H1 (cell line): ENCODE measurements at regions not wholly inside any gene's neighbourhood (a gene's known extent, or its start where the extent isn't known, plus 50 kb on each side); places are given as distances from the start of the nearest gene placed in this dataset.

Experiments
- CTCF ChIA-PET: fragments of 300-600 bp; sonication (Branson Sonifier 250); formaldehyde crosslinking; loops from one replicate; lab custom pipeline; 2021; ENCODE audit not compliant: partially characterized antibody; lab: Charles Lee
- POLR2A ChIA-PET: fragments of 300-600 bp; sonication (Branson Sonifier 250); formaldehyde crosslinking; loops from one replicate; lab custom pipeline; 2021; ENCODE audit warnings: inconsistent platforms; ENCODE audit not compliant: partially characterized antibody; lab: Charles Lee
- DNase-seq, 2 experiments: peaks; one replicate each; pipeline versions ENCODE4 v3.0.0 to v3.0.0-alpha.2; 2010 to 2022; ENCODE audit warnings: low spot score in 2 of 2, low read depth in 1 of 2, mixed read lengths in 1 of 2
- FAIRE-seq: peaks from 2 replicates; lab custom pipeline; 2011; peaks lifted over from hg19 to GRCh38; lab: Jason Lieb, UNC
- H2AFZ ChIP-seq: 2 replicates; pipeline ENCODE4 v1.8.1; 2012; ENCODE audit warnings: low read length, inconsistent platforms
- H2AK5ac ChIP-seq: 2 replicates; pipeline ENCODE4 v1.6.1; 2013; ENCODE audit warnings: low read depth, low read length
- H2BK120ac ChIP-seq: replicated peaks from 2 replicates; pipeline ENCODE3; 2013; ENCODE audit warnings: low read depth, low read length, inconsistent platforms
- H2BK12ac ChIP-seq: 2 replicates; pipeline ENCODE4 v1.6.1; 2013; ENCODE audit warnings: low read depth, low read length
- H2BK15ac ChIP-seq: 2 replicates; pipeline ENCODE4 v1.6.1; 2013; ENCODE audit warnings: low read length
- H2BK20ac ChIP-seq: 2 replicates; pipeline ENCODE4 v1.6.1; 2013; ENCODE audit warnings: low read length
- H2BK5ac ChIP-seq: 2 replicates; pipeline ENCODE4 v1.6.1; 2013; ENCODE audit warnings: low read depth, low read length
- H3K14ac ChIP-seq: 2 replicates; pipeline ENCODE4 v1.6.1; 2013; ENCODE audit warnings: inconsistent platforms; ENCODE audit not compliant: insufficient read length
- H3K18ac ChIP-seq: 2 replicates; pipeline ENCODE4 v1.6.1; 2013; ENCODE audit warnings: low read length; ENCODE audit errors: extremely low read depth
- H3K23ac ChIP-seq: 2 replicates; pipeline ENCODE4 v1.6.1; 2013; ENCODE audit warnings: inconsistent platforms; ENCODE audit not compliant: insufficient read length
- H3K23me2 ChIP-seq: 2 replicates; pipeline ENCODE4 v1.6.1; 2013; ENCODE audit warnings: low read depth, low read length
- H3K27ac ChIP-seq: 2 replicates; pipeline ENCODE4 v1.6.1; 2011; ENCODE audit warnings: low read depth, low read length, inconsistent platforms
- H3K27me3 ChIP-seq, 4 experiments: replicated peaks in 1 of 4; 1 replicate in 1 of 4; 2 replicates in 3 of 4; pipeline versions ENCODE4 v1.6.1 to v1.8.1; 2011 to 2013; ENCODE audit warnings: low read length in 3 of 4, mild to moderate bottlenecking in 3 of 4, inconsistent platforms in 2 of 4, mixed read lengths in 2 of 4, moderate library complexity in 1 of 4; ENCODE audit not compliant: control insufficient read depth in 3 of 4, insufficient read depth in 3 of 4; ENCODE audit errors: extremely low read depth in 1 of 4
- H3K36me3 ChIP-seq, 4 experiments: 2 replicates each; pipeline versions ENCODE4 v1.6.1 to v1.8.1; 2011 to 2013; ENCODE audit warnings: mild to moderate bottlenecking in 4 of 4, low read length in 3 of 4, moderate library complexity in 2 of 4, control low read depth in 1 of 4, inconsistent platforms in 1 of 4; ENCODE audit not compliant: insufficient read depth in 4 of 4, control insufficient read depth in 2 of 4
- H3K4ac ChIP-seq: replicated peaks from 2 replicates; pipeline ENCODE3; 2013; ENCODE audit warnings: low read length, low read depth, mixed read lengths, inconsistent platforms; ENCODE audit not compliant: insufficient read length
- H3K4me1 ChIP-seq, 4 experiments: replicated peaks in 1 of 4; 1 replicate in 1 of 4; 2 replicates in 3 of 4; pipeline versions ENCODE4 v1.6.1 to v1.8.1; 2011 to 2013; ENCODE audit warnings: low read length in 3 of 4, inconsistent platforms in 2 of 4, mixed read lengths in 1 of 4; ENCODE audit not compliant: insufficient read depth in 4 of 4, control insufficient read depth in 3 of 4
- H3K4me2 ChIP-seq, 2 experiments: 2 replicates each; pipeline versions ENCODE4 v1.6.1 to v1.8.1; 2011 to 2013; ENCODE audit warnings: low read depth in 2 of 2, low read length in 2 of 2, control low read depth in 1 of 2, inconsistent platforms in 1 of 2, mild to moderate bottlenecking in 1 of 2; ENCODE audit not compliant: insufficient read depth in 1 of 2
- H3K4me3 ChIP-seq, 4 experiments: fragments of 200-600, 300-600 bp in 1 of 4; sonication (generic), shearing (Covaris generic), sonication (Bioruptor Twin) in 1 of 4; 2 replicates each; pipeline versions ENCODE4 v1.5.1 to v1.8.1; 2011 to 2016; ENCODE audit warnings: low read length in 4 of 4, low read depth in 3 of 4, control low read depth in 2 of 4, inconsistent platforms in 2 of 4, mild to moderate bottlenecking in 2 of 4, mixed read lengths in 1 of 4, moderate library complexity in 1 of 4; ENCODE audit not compliant: insufficient read depth in 2 of 4; ENCODE audit errors: extremely low read depth in 1 of 4
- H3K56ac ChIP-seq: replicated peaks from 2 replicates; pipeline ENCODE3; 2013; ENCODE audit warnings: low read depth, mild to moderate bottlenecking, mixed read lengths, low read length, inconsistent platforms; ENCODE audit not compliant: insufficient read length
- H3K79me1 ChIP-seq: 2 replicates; pipeline ENCODE4 v1.6.1; 2013; ENCODE audit warnings: low read depth, low read length, control low read depth
- H3K79me2 ChIP-seq, 2 experiments: 2 replicates each; pipeline versions ENCODE4 v1.6.1 to v1.8.1; 2012 to 2013; ENCODE audit warnings: low read length in 2 of 2, mild to moderate bottlenecking in 2 of 2, inconsistent platforms in 1 of 2; ENCODE audit not compliant: insufficient read depth in 2 of 2, control insufficient read depth in 1 of 2
- H3K9ac ChIP-seq, 4 experiments: replicated peaks in 1 of 4; 1 replicate in 1 of 4; 2 replicates in 3 of 4; pipeline versions ENCODE4 v1.6.1 to v1.8.1; 2011 to 2013; ENCODE audit warnings: low read depth in 3 of 4, low read length in 3 of 4, control low read depth in 2 of 4, mild to moderate bottlenecking in 2 of 4, moderate library complexity in 2 of 4, inconsistent platforms in 1 of 4; ENCODE audit errors: extremely low read depth in 1 of 4
- H3K9me3 ChIP-seq, 2 experiments: 2 replicates each; pipeline versions ENCODE4 v1.6.1 to v1.8.1; 2012 to 2013; ENCODE audit warnings: mild to moderate bottlenecking in 2 of 2, moderate library complexity in 2 of 2, control low read depth in 1 of 2, inconsistent platforms in 1 of 2, low read depth in 1 of 2, low read length in 1 of 2, mixed read lengths in 1 of 2; ENCODE audit not compliant: insufficient read depth in 2 of 2
- H4K20me1 ChIP-seq, 2 experiments: replicated peaks in 1 of 2; 2 replicates each; pipeline versions ENCODE3 to v1.8.1; 2011 to 2013; ENCODE audit warnings: inconsistent platforms in 2 of 2, low read length in 2 of 2, mild to moderate bottlenecking in 1 of 2; ENCODE audit not compliant: insufficient read depth in 2 of 2, control insufficient read depth in 1 of 2
- H4K5ac ChIP-seq: 2 replicates; pipeline ENCODE4 v1.6.1; 2013; ENCODE audit warnings: low read length, low read depth, mixed read lengths, inconsistent platforms; ENCODE audit not compliant: insufficient read length
- H4K8ac ChIP-seq: 2 replicates; pipeline ENCODE4 v1.8.0; 2013; ENCODE audit warnings: mild to moderate bottlenecking, moderate library complexity, low read length, inconsistent platforms; ENCODE audit not compliant: insufficient read depth; ENCODE audit errors: extremely low read depth
- H4K91ac ChIP-seq: replicated peaks from 2 replicates; pipeline ENCODE3; 2013; ENCODE audit warnings: low read length, mixed read lengths, inconsistent platforms; ENCODE audit not compliant: insufficient read length
- WGBS, 2 experiments: shearing (Covaris generic) in 1 of 2; methylation state at CpG; one replicate each; pipeline versions ENCODE4 v1.1.6 to v1.1.7; 2013 to 2015; ENCODE audit warnings: low lambda C conversion rate in 2 of 2, mixed read lengths in 2 of 2, inconsistent platforms in 1 of 2, low coverage in 1 of 2, missing lambda C conversion rate in 1 of 2; ENCODE audit not compliant: insufficient replicate concordance in 2 of 2, insufficient coverage in 1 of 2, insufficient read length in 1 of 2; ENCODE audit errors: extremely low coverage in 1 of 2, missing lambda C conversion rate in 1 of 2; 5-methylcytosine and 5-hydroxymethylcytosine counted together
- TF ChIP-seq, protein P1 (sequence below): IDR thresholded peaks from 2 replicates; pipeline ENCODE4 v1.6.1; 2011; ENCODE audit warnings: low read depth, mild to moderate bottlenecking, low read length; ENCODE audit not compliant: insufficient read depth

DNA sequence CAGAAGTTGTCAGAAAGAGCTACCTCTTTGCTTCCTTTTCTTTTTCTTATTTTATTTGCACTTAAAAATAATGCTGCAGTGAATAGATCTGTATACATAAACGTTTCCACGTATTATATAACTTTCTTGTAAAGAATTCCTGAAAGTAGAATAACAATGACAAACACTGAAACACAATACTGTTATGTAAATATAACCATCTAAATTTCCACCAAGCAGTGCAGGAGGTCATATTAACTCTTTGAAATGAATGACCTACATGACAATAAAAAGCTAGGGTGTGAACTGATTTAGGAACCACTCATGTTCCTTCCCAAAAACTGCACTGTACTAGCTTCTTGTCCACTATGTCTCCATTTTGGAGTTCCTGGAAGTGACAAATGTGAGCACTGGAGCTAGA is 85.8 kb downstream of the COX18 start:
- Histone ChIP-seq H2BK120ac (no peak overlapping the region), H3K4me3 (no peak overlapping the region), H3K9me3 (no peaks in the 10 kb centered on the region), H3K4me1 (peaks cover 0 to 6% (median 3%) of the 10 kb centered on the region in 4 experiments; a peak in 2 of 7 replicates), H3K14ac (no peak overlapping the region), H3K56ac (no peak overlapping the region), H3K23me2 (no peaks in the 10 kb centered on the region), H2BK5ac (no peak overlapping the region), H2BK20ac (no peak overlapping the region), H2BK12ac (no peak overlapping the region), H3K79me1 (no peaks in the 10 kb centered on the region), H2AK5ac (no peak overlapping the region), H3K79me2 (no peaks in the 10 kb centered on the region), H4K91ac (no peak overlapping the region), H4K20me1 (no peaks in the 10 kb centered on the region), H3K27me3 (peaks cover 0 to 1% (median 0%) of the 10 kb centered on the region in 4 experiments; a peak in 2 of 7 replicates), H3K18ac (no peak overlapping the region), H3K27ac (no peak overlapping the region), H2BK15ac (no peak overlapping the region), H2AFZ (no peak overlapping the region), H3K23ac (no peak overlapping the region), H3K9ac (no peak overlapping the region), H3K4me2 (0 out of 4 replicates have a peak overlapping the region, but pooled peaks of 1 of the 2 experiments have one; percentile 31), H4K5ac (no peak overlapping the region), H3K36me3 (no peaks in the 10 kb centered on the region), H3K4ac (no peak overlapping the region), H4K8ac (no peak overlapping the region)
- FAIRE-seq (no peak), DNase-seq (no peak)
- ChIA-PET CTCF (interaction anchor here (1.9 to 2.2 kb wide), 3 partner anchors 8 to 33 kb away, joined by 4 to 6 read pairs (median 5); no protein-coding TSS in a partner anchor), POLR2A (no interaction called here)
- WGBS, 2 experiments: 19% methylated on average over 2 of the region's 2 CpGs; no CpG with 5 or more reads in 1 of the 2 experiments
- TF ChIP-seq, protein P1, sequence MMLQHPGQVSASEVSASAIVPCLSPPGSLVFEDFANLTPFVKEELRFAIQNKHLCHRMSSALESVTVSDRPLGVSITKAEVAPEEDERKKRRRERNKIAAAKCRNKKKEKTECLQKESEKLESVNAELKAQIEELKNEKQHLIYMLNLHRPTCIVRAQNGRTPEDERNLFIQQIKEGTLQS: no peak
